Mesothelial cell of epicardium (in vitro differentiated cells): ENCODE measurements at regions not wholly inside any gene's neighbourhood (a gene's known extent, or its start where the extent isn't known, plus 50 kb on each side); places are given as distances from the start of the nearest gene placed in this dataset.

Experiments used
- DNase-seq, 2 experiments: peaks; one replicate each; pipeline ENCODE4 v3.0.0; 2021; ENCODE audit warnings: low spot score in 2 of 2; ENCODE audit not compliant: unreplicated experiment in 2 of 2
- H3K27ac Mint-ChIP-seq: 2 replicates; pipeline ENCODE4 v1.8.0; 2021; ENCODE audit warnings: mixed read lengths
- H3K27me3 Mint-ChIP-seq: 2 replicates; pipeline ENCODE4 v1.8.0; 2021; ENCODE audit warnings: low read depth, mixed read lengths
- H3K36me3 Mint-ChIP-seq: 2 replicates; pipeline ENCODE4 v1.8.0; 2021; ENCODE audit warnings: mixed read lengths
- H3K4me1 Mint-ChIP-seq: 2 replicates; pipeline ENCODE4 v1.8.0; 2021; ENCODE audit warnings: mixed read lengths
- H3K4me3 Mint-ChIP-seq: 2 replicates; pipeline ENCODE4 v1.8.0; 2021; ENCODE audit warnings: mild to moderate bottlenecking, moderate library complexity, mixed read lengths
- H3K9me3 Mint-ChIP-seq: 2 replicates; pipeline ENCODE4 v1.8.0; 2021; ENCODE audit warnings: mixed read lengths
- TF ChIP-seq, protein P1 (sequence below): fragments of 200-600 bp; sonication (generic); IDR thresholded peaks from one replicate; pipeline ENCODE4 v1.5.0; 2021; ENCODE audit warnings: antibody characterized with exemption; ENCODE audit not compliant: unreplicated experiment

DNA sequence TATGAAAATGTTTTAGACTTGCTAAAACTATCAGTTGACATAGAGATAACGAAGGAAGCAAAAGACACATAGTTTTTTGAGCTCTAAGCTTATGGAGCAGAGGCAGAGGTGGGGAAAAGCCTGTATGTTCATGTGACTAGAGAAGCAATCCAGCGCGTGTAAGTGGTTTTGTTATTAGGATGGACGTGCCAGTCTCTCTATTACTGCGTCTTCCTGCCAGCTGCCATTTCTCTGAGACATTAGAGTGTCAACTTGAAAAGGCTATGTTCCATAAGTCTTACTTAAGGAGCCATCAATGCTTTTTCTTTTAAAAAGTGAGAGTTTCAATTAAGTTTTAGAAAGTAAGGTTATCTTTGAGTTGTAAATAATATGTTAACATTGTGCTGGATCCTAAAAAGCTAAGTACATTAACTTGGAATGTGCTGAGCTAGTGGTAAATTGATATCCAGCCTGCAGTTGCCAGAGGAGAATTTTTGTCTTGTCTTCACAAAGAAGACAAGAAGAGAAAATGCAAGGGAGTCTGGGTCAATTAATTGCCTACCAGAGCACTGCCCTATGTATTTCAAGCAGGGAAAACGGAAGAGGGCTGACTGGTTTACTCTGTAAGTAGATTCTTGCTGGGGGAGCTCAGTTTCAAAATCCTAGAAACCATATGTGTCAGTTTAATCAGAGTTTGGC lies 161.8 kb upstream of the B3GALT2 start:
- H3K27me3 Mint-ChIP-seq = no peaks in the 10 kb centered on the region
- TF ChIP-seq, protein P1, sequence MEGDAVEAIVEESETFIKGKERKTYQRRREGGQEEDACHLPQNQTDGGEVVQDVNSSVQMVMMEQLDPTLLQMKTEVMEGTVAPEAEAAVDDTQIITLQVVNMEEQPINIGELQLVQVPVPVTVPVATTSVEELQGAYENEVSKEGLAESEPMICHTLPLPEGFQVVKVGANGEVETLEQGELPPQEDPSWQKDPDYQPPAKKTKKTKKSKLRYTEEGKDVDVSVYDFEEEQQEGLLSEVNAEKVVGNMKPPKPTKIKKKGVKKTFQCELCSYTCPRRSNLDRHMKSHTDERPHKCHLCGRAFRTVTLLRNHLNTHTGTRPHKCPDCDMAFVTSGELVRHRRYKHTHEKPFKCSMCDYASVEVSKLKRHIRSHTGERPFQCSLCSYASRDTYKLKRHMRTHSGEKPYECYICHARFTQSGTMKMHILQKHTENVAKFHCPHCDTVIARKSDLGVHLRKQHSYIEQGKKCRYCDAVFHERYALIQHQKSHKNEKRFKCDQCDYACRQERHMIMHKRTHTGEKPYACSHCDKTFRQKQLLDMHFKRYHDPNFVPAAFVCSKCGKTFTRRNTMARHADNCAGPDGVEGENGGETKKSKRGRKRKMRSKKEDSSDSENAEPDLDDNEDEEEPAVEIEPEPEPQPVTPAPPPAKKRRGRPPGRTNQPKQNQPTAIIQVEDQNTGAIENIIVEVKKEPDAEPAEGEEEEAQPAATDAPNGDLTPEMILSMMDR = no peak
- peaks cover 9% of the 10 kb centered on the region for H3K4me1 Mint-ChIP-seq
- DNase-seq = no peak
- no peak overlapping the region for H3K27ac Mint-ChIP-seq
- H3K4me3 Mint-ChIP-seq = no peak overlapping the region
- no peaks in the 10 kb centered on the region for H3K36me3 Mint-ChIP-seq
- no peaks in the 10 kb centered on the region for H3K9me3 Mint-ChIP-seq

DNA sequence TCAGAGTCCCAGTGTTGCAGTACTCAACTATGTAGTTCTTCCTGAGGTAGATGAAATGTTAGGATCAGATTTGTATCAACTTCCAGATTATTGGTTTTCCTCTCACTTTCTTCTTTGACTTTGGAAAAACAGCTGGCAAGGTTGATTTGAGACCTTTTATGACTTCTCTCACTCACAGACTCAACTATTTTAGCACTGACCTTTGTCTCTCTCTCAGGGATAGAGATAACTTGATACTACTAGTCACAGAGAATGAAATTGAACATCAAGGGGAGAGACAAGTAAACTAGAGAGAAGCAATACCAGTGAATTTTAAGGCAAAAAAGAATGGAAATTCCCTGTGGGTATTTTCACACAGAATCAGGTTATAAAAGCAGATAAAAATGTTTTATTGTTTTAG lies 159.7 kb upstream of the B3GALT2 start:
- Mint-ChIP-seq H3K9me3 (no peaks in the 10 kb centered on the region), H3K4me1 (peaks cover 18% of the 10 kb centered on the region), H3K27me3 (no peaks in the 10 kb centered on the region), H3K27ac (peak overlapping the region; percentile 31), H3K4me3 (no peak overlapping the region), H3K36me3 (no peaks in the 10 kb centered on the region)
- TF ChIP-seq, protein P1 = no peak
- no peak for DNase-seq

DNA sequence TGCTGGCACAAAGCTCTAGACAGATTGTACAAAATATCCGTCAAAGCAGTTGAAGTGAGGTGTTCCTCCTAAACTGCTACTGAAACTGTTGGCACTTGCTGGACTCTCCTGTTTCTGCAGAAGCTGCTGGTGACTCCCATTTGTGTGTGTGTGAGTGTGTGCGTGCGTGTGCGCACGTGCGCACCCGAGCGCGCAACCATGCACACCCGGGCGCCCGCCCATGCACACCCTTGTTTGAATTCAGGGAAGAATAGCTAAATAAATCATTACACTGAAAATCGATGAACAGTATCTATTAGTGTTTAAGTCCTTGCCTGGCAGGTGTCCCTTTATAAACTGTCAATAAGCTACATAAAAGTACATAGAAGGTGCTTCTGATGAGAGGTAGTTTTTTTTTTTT lies 156.4 kb upstream of the B3GALT2 start:
- DNase-seq = no peak
- Mint-ChIP-seq H3K27me3 (no peaks in the 10 kb centered on the region), H3K9me3 (peaks cover 13% of the 10 kb centered on the region), H3K4me3 (no peak overlapping the region), H3K36me3 (no peaks in the 10 kb centered on the region), H3K4me1 (peaks cover 29% of the 10 kb centered on the region), H3K27ac (no peak overlapping the region)
- TF ChIP-seq, protein P1 = no peak

DNA sequence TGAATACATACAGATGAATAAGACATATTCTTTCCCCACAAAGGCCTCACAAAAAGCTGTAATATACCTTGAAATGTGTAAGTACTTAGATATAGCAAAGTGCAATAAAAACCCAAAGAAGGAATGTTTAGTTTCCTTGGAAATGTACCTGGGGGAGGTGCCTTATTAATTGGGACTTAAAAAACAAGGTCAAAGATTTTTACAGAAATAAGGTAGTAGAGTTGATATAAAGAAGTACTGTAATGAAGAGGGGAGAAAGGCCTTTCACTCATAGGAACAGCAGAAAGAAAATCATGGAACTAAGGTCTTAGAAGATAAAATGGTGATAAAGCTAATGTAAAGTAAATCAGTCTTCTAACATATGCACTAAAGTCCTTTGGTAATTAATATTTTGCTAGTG lies 153.9 kb upstream of the B3GALT2 start:
- H3K4me3 Mint-ChIP-seq = no peak overlapping the region
- no peaks in the 10 kb centered on the region for H3K36me3 Mint-ChIP-seq
- H3K9me3 Mint-ChIP-seq = peaks cover 13% of the 10 kb centered on the region
- peaks cover 41% of the 10 kb centered on the region for H3K4me1 Mint-ChIP-seq
- H3K27ac Mint-ChIP-seq = peak overlapping the region; percentile 61
- TF ChIP-seq, protein P1 = no peak
- H3K27me3 Mint-ChIP-seq = no peaks in the 10 kb centered on the region
- no peak for DNase-seq

DNA sequence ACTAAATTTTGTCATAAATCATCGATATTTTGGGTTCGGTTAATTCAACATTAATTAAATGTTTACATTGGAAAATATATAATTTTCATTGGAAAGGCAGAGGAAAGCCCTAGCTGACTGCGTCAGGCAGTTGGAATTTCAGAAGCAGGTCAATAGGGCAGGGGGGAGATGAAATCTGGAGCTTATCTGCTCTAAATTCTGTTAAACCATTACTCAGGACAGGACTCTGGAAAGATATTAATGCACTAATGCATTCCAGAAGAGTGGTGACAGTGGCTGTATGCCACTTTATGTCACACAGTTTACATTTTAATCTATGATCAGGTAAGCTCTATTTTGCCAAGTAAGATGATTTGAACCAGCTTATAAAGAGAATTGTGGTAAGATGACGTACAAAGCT lies 153.0 kb upstream of the B3GALT2 start:
- H3K9me3 Mint-ChIP-seq = peaks cover 23% of the 10 kb centered on the region
- no peaks in the 10 kb centered on the region for H3K27me3 Mint-ChIP-seq

More for the DNA sequence above, 153.0 kb upstream of the B3GALT2 start:
- H3K27ac Mint-ChIP-seq = peak overlapping the region; percentile 61
- H3K4me3 Mint-ChIP-seq = no peak overlapping the region
- peaks cover 8% of the 10 kb centered on the region for H3K36me3 Mint-ChIP-seq
- TF ChIP-seq, protein P1 = no peak
- no peak for DNase-seq
- H3K4me1 Mint-ChIP-seq = peaks cover 45% of the 10 kb centered on the region
